Calu3 (cell line): ENCODE measurements at regions not wholly inside any gene's neighbourhood (a gene's known extent, or its start where the extent isn't known, plus 50 kb on each side); places are given as distances from the start of the nearest gene placed in this dataset.

Source experiments
- BruUV-seq: library from RNA; stranded (reverse); fragments of 400-500 nt; replicated peaks from 2 replicates; lab custom pipeline; 2021; lab: Mats Ljungman, UMichigan
- CTCF ChIA-PET: fragments of 300-600 bp; sonication (Branson Sonifier 250); formaldehyde crosslinking; loops from one replicate; lab custom pipeline; 2022; ENCODE audit warnings: antibody characterized with exemption; lab: Charles Lee
- DNase-seq: peaks from one replicate; pipeline ENCODE4 v3.0.0; 2022
- H3K27ac Mint-ChIP-seq: one replicate; pipeline ENCODE4 v1.8.0; 2022; ENCODE audit warnings: mixed read lengths; ENCODE audit not compliant: unreplicated experiment
- H3K27me3 Mint-ChIP-seq: one replicate; pipeline ENCODE4 v1.8.0; 2022; ENCODE audit warnings: mixed read lengths; ENCODE audit not compliant: unreplicated experiment
- H3K36me3 Mint-ChIP-seq: one replicate; pipeline ENCODE4 v1.8.0; 2022; ENCODE audit warnings: mild to moderate bottlenecking, moderate library complexity, mixed read lengths; ENCODE audit not compliant: insufficient read depth, unreplicated experiment
- H3K4me1 Mint-ChIP-seq: one replicate; pipeline ENCODE4 v1.8.0; 2022; ENCODE audit warnings: mild to moderate bottlenecking, low read depth, mixed read lengths; ENCODE audit not compliant: unreplicated experiment
- H3K4me3 Mint-ChIP-seq: one replicate; pipeline ENCODE4 v1.8.0; 2022; ENCODE audit warnings: mild to moderate bottlenecking, low read depth, moderate library complexity, mixed read lengths; ENCODE audit not compliant: unreplicated experiment
- H3K9me3 Mint-ChIP-seq: one replicate; pipeline ENCODE4 v1.8.0; 2022; ENCODE audit warnings: low read depth, mixed read lengths; ENCODE audit not compliant: unreplicated experiment
- CTCF ChIP-seq: fragments of 200-600 bp; IDR thresholded peaks from one replicate; pipeline ENCODE4 v1.8.0; 2022; ENCODE audit warnings: antibody characterized with exemption; ENCODE audit not compliant: unreplicated experiment
- intact Hi-C: fragments of 100-400 bp; cut with micrococcal nuclease; formaldehyde crosslinking; loops from one replicate; pipeline ENCODE4 v1.10.0; 2022; ENCODE audit not compliant: unreplicated experiment

- no peak for TF ChIP-seq CTCF
- DNase-seq = no peak
- no TSS peak for BruUV-seq
- Mint-ChIP-seq H3K27ac (peak overlapping the region; percentile 100), H3K36me3 (peaks cover 21% of the 10 kb centered on the region), H3K4me1 (peaks cover 39% of the 10 kb centered on the region), H3K4me3 (peak overlapping the region; percentile 30), H3K27me3 (no peaks in the 10 kb centered on the region), H3K9me3 (no peaks in the 10 kb centered on the region)
- CTCF ChIA-PET = interaction anchor here (0.6 kb wide), 1 partner anchor 84 kb away, joined by 3 read pairs; no protein-coding TSS in a partner anchor
- intact Hi-C loops = loop anchor here (2.0 to 10.0 kb wide), 3 partner anchors 84 to 246 kb away; no protein-coding TSS in a partner anchor
Observed at GRCh38 chr14:100988956-100989355, 85.4 kb upstream of the RTL1 start.

- no TSS peak for BruUV-seq
- no peak for TF ChIP-seq CTCF
- H3K4me1 Mint-ChIP-seq = peaks cover 48% of the 10 kb centered on the region
- H3K36me3 Mint-ChIP-seq = peaks cover 21% of the 10 kb centered on the region
- no peak overlapping the region for H3K4me3 Mint-ChIP-seq
- H3K27ac Mint-ChIP-seq = peak overlapping the region; percentile 100
- intact Hi-C loops = loop anchor here (2.0 to 10.0 kb wide), 3 partner anchors 83 to 245 kb away; no protein-coding TSS in a partner anchor
- CTCF ChIA-PET = no interaction called here
- H3K27me3 Mint-ChIP-seq = no peaks in the 10 kb centered on the region
- no peaks in the 10 kb centered on the region for H3K9me3 Mint-ChIP-seq
- DNase-seq = no peak
Observed at GRCh38 chr14:100989924-100990323, 86.4 kb upstream of the RTL1 start.

GRCh38 chr14:100994082-100994481 is 90.6 kb upstream of the RTL1 start:
- intact Hi-C loops = no loop called here
- Mint-ChIP-seq H3K9me3 (no peaks in the 10 kb centered on the region), H3K27me3 (no peaks in the 10 kb centered on the region), H3K36me3 (peaks cover 8% of the 10 kb centered on the region), H3K27ac (peak overlapping the region; percentile 100), H3K4me1 (peaks cover 33% of the 10 kb centered on the region), H3K4me3 (no peak overlapping the region)
- CTCF ChIA-PET = interaction anchor here (0.7 to 1.4 kb wide), 4 partner anchors 11 to 241 kb away, joined by 3 to 5 read pairs (median 4); no protein-coding TSS in a partner anchor
- no peak for TF ChIP-seq CTCF
- DNase-seq = no peak
- BruUV-seq = no TSS peak

- H3K27me3 Mint-ChIP-seq = no peaks in the 10 kb centered on the region
- no peak for DNase-seq
- intact Hi-C loops = no loop called here
- H3K27ac Mint-ChIP-seq = peak overlapping the region; percentile 100
- H3K36me3 Mint-ChIP-seq = peaks cover 7% of the 10 kb centered on the region
- no TSS peak for BruUV-seq
- CTCF ChIA-PET = interaction anchor here (0.7 to 1.4 kb wide), 5 partner anchors 10 to 240 kb away, joined by 3 to 5 read pairs (median 3); no protein-coding TSS in a partner anchor
- no peak overlapping the region for H3K4me3 Mint-ChIP-seq
- peaks cover 25% of the 10 kb centered on the region for H3K4me1 Mint-ChIP-seq
- TF ChIP-seq CTCF = no peak
- H3K9me3 Mint-ChIP-seq = no peaks in the 10 kb centered on the region
Observed at GRCh38 chr14:100994756-100995330, 91.3 kb upstream of the RTL1 start.
